ENCODE measurements at regions not wholly inside any gene's neighbourhood (a gene's known extent, or its start where the extent isn't known, plus 50 kb on each side); places are given as distances from the start of the nearest gene placed in this dataset.

GRCh38 chr16:64065523-64065922 lies 1056.3 kb downstream of the CDH11 start:
- TF ChIP-seq REST (IDR thresholded peaks at IDR 0.05; ENCODE audit: insufficient read depth in 1 of 2, low read depth in 2 of 2, low read length in 2 of 2) (no peak), FOXP2 (optimal IDR thresholded peaks at IDR 0.05; ENCODE audit: borderline replicate concordance, extremely low read depth, extremely low read length, insufficient read depth) (no peak), POLR2AphosphoS5 (IDR thresholded peaks at IDR 0.05; ENCODE audit: low read depth, low read length) (no peak), TAF1 (IDR thresholded peaks at IDR 0.05; ENCODE audit: borderline replicate concordance, insufficient read depth, low read length) (no peak)

- TF ChIP-seq REST (IDR thresholded peaks at IDR 0.05; ENCODE audit: insufficient read depth in 1 of 2, low read depth in 2 of 2, low read length in 2 of 2) (no peak), SIN3A (IDR thresholded peaks at IDR 0.05; ENCODE audit: borderline replicate concordance, insufficient read depth, low read length) (no peak), POLR2AphosphoS5 (IDR thresholded peaks at IDR 0.05; ENCODE audit: low read depth, low read length) (no peak), TAF1 (IDR thresholded peaks at IDR 0.05; ENCODE audit: borderline replicate concordance, insufficient read depth, low read length) (no peak), FOXP2 (optimal IDR thresholded peaks at IDR 0.05; ENCODE audit: borderline replicate concordance, extremely low read depth, extremely low read length, insufficient read depth) (no peak)
Observed at GRCh38 chr16:64061621-64062020, 1060.2 kb downstream of the CDH11 start.

- TF ChIP-seq FOXP2 (optimal IDR thresholded peaks at IDR 0.05; ENCODE audit: borderline replicate concordance, extremely low read depth, extremely low read length, insufficient read depth) = no peak
- TF ChIP-seq REST (IDR thresholded peaks at IDR 0.05; ENCODE audit: insufficient read depth in 1 of 2, low read depth in 2 of 2, low read length in 2 of 2) = no peak
- no peak for TF ChIP-seq SIN3A (IDR thresholded peaks at IDR 0.05; ENCODE audit: borderline replicate concordance, insufficient read depth, low read length)
- no peak for TF ChIP-seq TAF1 (IDR thresholded peaks at IDR 0.05; ENCODE audit: borderline replicate concordance, insufficient read depth, low read length)
- TF ChIP-seq POLR2AphosphoS5 (IDR thresholded peaks at IDR 0.05; ENCODE audit: low read depth, low read length) = no peak
Observed at GRCh38 chr16:64060631-64061030, 1061.2 kb downstream of the CDH11 start.

GRCh38 chr16:64058685-64059084 lies 1063.2 kb downstream of the CDH11 start:
- TF ChIP-seq POLR2AphosphoS5 (IDR thresholded peaks at IDR 0.05; ENCODE audit: low read depth, low read length) (no peak), REST (IDR thresholded peaks at IDR 0.05; ENCODE audit: insufficient read depth in 1 of 2, low read depth in 2 of 2, low read length in 2 of 2) (no peak), FOXP2 (optimal IDR thresholded peaks at IDR 0.05; ENCODE audit: borderline replicate concordance, extremely low read depth, extremely low read length, insufficient read depth) (no peak), SIN3A (IDR thresholded peaks at IDR 0.05; ENCODE audit: borderline replicate concordance, insufficient read depth, low read length) (no peak), TAF1 (IDR thresholded peaks at IDR 0.05; ENCODE audit: borderline replicate concordance, insufficient read depth, low read length) (no peak)

- TF ChIP-seq TAF1 (IDR thresholded peaks at IDR 0.05; ENCODE audit: borderline replicate concordance, insufficient read depth, low read length) (no peak), REST (IDR thresholded peaks at IDR 0.05; ENCODE audit: insufficient read depth in 1 of 2, low read depth in 2 of 2, low read length in 2 of 2) (no peak), FOXP2 (optimal IDR thresholded peaks at IDR 0.05; ENCODE audit: borderline replicate concordance, extremely low read depth, extremely low read length, insufficient read depth) (no peak), SIN3A (IDR thresholded peaks at IDR 0.05; ENCODE audit: borderline replicate concordance, insufficient read depth, low read length) (no peak), POLR2AphosphoS5 (IDR thresholded peaks at IDR 0.05; ENCODE audit: low read depth, low read length) (no peak)
Observed at GRCh38 chr16:64051824-64052223, 1070.0 kb downstream of the CDH11 start.

Measured in PFSK-1 (cell line).